B cell (primary cell): ENCODE measurements at regions not wholly inside any gene's neighbourhood (a gene's known extent, or its start where the extent isn't known, plus 50 kb on each side); places are given as distances from the start of the nearest gene placed in this dataset.

ENCODE experiments used
- EZH2 ChIP-seq: IDR thresholded peaks from 2 replicates; pipeline ENCODE4 v1.6.1; 2012; ENCODE audit warnings: borderline replicate concordance, low read depth, mild to moderate bottlenecking, moderate library complexity, low read length; ENCODE audit not compliant: insufficient read depth, poor library complexity, severe bottlenecking
- TF ChIP-seq, protein P1 (sequence below): fragments of 200-600 bp; IDR thresholded peaks from one replicate; pipeline ENCODE4 v1.8.0; 2022; ENCODE audit warnings: antibody characterized with exemption, mild to moderate bottlenecking

DNA sequence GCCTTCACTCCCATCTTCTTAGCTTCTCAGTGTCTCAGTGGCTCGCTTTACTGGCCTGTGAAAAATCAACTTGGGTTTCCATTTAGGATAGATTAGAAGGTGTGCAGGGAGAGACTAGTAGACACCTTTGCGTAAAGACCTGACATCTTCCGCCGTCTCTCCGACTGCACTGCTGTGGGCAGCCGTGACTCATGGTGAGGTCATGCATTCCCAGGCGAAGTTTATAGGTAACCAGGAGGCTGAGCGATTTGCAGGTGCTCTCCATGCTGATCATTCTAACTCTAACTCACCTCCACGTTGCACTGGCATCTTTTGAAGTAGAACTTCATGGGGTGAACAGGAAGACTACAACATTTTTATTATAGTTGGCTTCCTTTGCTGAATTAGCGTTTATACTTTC is 68.0 kb upstream of the ZNF438 start:
- no peak for TF ChIP-seq EZH2
- TF ChIP-seq, protein P1, sequence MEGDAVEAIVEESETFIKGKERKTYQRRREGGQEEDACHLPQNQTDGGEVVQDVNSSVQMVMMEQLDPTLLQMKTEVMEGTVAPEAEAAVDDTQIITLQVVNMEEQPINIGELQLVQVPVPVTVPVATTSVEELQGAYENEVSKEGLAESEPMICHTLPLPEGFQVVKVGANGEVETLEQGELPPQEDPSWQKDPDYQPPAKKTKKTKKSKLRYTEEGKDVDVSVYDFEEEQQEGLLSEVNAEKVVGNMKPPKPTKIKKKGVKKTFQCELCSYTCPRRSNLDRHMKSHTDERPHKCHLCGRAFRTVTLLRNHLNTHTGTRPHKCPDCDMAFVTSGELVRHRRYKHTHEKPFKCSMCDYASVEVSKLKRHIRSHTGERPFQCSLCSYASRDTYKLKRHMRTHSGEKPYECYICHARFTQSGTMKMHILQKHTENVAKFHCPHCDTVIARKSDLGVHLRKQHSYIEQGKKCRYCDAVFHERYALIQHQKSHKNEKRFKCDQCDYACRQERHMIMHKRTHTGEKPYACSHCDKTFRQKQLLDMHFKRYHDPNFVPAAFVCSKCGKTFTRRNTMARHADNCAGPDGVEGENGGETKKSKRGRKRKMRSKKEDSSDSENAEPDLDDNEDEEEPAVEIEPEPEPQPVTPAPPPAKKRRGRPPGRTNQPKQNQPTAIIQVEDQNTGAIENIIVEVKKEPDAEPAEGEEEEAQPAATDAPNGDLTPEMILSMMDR = no peak
